DND-41 (cell line): ENCODE measurements at regions not wholly inside any gene's neighbourhood (a gene's known extent, or its start where the extent isn't known, plus 50 kb on each side); places are given as distances from the start of the nearest gene placed in this dataset.

ENCODE experiments used
- CTCF ChIP-seq: IDR thresholded peaks from 2 replicates; pipeline ENCODE4 v1.5.1; 2012; ENCODE audit warnings: borderline replicate concordance, low read length, moderate library complexity, mild to moderate bottlenecking; ENCODE audit not compliant: poor library complexity, severe bottlenecking; ENCODE audit errors: extremely low read depth
- EZH2 ChIP-seq: IDR thresholded peaks from 3 replicates; pipeline ENCODE4 v1.6.1; 2012; ENCODE audit warnings: borderline replicate concordance, low read depth, mild to moderate bottlenecking, moderate library complexity, low read length, inconsistent platforms; ENCODE audit not compliant: severe bottlenecking

DNA sequence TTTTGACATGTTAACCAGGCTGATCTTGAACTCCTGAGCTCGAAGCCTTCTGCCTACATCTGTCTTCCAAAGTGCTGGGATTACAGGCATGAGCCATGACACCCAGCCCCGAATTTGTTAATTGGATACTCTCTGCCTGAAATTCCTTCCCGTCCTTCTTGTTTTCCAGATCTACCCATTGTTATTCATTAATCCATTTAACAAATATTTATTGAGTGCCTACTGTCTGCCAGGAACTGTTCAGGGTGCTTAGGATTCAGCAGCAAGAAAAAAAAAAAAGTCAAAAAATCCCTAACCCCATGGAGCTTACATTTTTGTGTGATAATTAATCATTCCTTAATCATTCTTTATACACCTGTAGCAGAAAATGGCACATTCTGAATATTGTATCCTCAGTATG is 206.8 kb upstream of the FOXD3 start:
- TF ChIP-seq CTCF (no peak), EZH2 (no peak)
